ENCODE measurements at regions not wholly inside any gene's neighbourhood (a gene's known extent, or its start where the extent isn't known, plus 50 kb on each side); places are given as distances from the start of the nearest gene placed in this dataset.
"Not testable (repeated sequence)": the region's sequence is repeated elsewhere in the genome, so short reads cannot be mapped to it uniquely, and the experiment has no call there.

- Mint-ChIP-seq H3K4me3 (no peak overlapping the region), H3K27me3 (peaks cover 2% of the 10 kb centered on the region), H3K4me1 (ENCODE audit: low read depth) (no peaks in the 10 kb centered on the region), H3K27ac (no peak overlapping the region), H3K9me3 (ENCODE audit: low read depth) (peaks cover 5% of the 10 kb centered on the region), H3K36me3 (peaks cover 5% of the 10 kb centered on the region)
These were observed 454.1 kb upstream of the NOX3 start for GRCh38 chr6:155909710-155910109.

- H3K9me3 Mint-ChIP-seq (ENCODE audit: low read depth) = no peaks in the 10 kb centered on the region
- H3K36me3 Mint-ChIP-seq = no peaks in the 10 kb centered on the region
- H3K27me3 Mint-ChIP-seq = no peaks in the 10 kb centered on the region
- H3K4me3 Mint-ChIP-seq = no peak overlapping the region
- H3K4me1 Mint-ChIP-seq (ENCODE audit: low read depth) = no peaks in the 10 kb centered on the region
- H3K27ac Mint-ChIP-seq = no peak overlapping the region
These were observed 440.0 kb upstream of the NOX3 start for GRCh38 chr6:155895641-155896040.

DNA sequence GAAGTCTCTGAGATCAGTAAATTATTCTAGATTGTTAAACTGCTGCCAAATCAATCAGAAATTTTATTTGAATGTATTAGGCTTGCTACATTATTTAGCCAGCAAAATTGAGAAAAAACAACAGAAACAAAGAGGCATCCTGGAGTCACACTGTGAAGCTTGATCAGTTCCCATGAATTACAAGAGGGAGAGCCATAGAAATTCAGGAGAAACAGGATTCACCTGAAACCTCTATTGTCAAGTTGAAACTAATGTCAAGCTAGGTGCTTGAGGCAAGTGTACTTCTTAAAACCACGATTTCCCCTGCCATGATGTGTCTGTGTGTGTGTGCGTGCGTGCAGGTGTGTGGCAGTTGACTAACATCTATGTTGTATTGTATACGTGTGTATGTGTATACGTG, 439.1 kb upstream of the NOX3 start:
- H3K9me3 Mint-ChIP-seq (ENCODE audit: low read depth) = no peaks in the 10 kb centered on the region
- H3K36me3 Mint-ChIP-seq = no peaks in the 10 kb centered on the region
- H3K4me1 Mint-ChIP-seq (ENCODE audit: low read depth) = no peaks in the 10 kb centered on the region
- no peak overlapping the region for H3K4me3 Mint-ChIP-seq
- no peak overlapping the region for H3K27ac Mint-ChIP-seq
- no peaks in the 10 kb centered on the region for H3K27me3 Mint-ChIP-seq

- H3K9me3 Mint-ChIP-seq (ENCODE audit: low read depth) = no peaks in the 10 kb centered on the region
- H3K27ac Mint-ChIP-seq = no peak overlapping the region
- H3K36me3 Mint-ChIP-seq = no peaks in the 10 kb centered on the region
- no peak overlapping the region for H3K4me3 Mint-ChIP-seq
- H3K27me3 Mint-ChIP-seq = no peaks in the 10 kb centered on the region
- no peaks in the 10 kb centered on the region for H3K4me1 Mint-ChIP-seq (ENCODE audit: low read depth)
These were observed 438.6 kb upstream of the NOX3 start for GRCh38 chr6:155894262-155894661.

- Mint-ChIP-seq H3K36me3 (no peaks in the 10 kb centered on the region), H3K9me3 (ENCODE audit: low read depth) (no peaks in the 10 kb centered on the region), H3K27ac (no peak overlapping the region), H3K27me3 (peaks cover 2% of the 10 kb centered on the region), H3K4me1 (ENCODE audit: low read depth) (no peaks in the 10 kb centered on the region), H3K4me3 (no peak overlapping the region)
These were observed 434.8 kb upstream of the NOX3 start for GRCh38 chr6:155890409-155890808.

DNA sequence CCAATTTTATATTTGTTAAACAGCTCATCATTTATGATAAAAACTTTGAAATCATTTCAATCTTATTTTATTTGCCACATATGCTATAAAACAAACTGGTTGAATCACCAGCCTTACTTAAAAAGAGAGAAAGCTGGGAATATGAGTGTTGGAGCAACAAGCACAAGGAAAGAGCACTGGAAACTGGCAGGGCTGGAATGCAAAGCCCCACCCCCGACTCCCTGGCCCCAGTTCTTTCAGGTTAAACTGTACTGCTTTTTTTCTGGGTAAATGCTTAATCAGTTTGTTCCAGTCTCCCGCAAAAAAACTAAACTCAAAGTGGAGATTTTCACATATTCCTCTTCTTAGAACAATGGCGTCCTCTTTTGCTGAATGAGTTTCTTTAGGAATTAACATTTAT, 433.8 kb upstream of the NOX3 start:
- no peak overlapping the region for H3K27ac Mint-ChIP-seq
- no peaks in the 10 kb centered on the region for H3K36me3 Mint-ChIP-seq
- H3K4me3 Mint-ChIP-seq = no peak overlapping the region
- no peaks in the 10 kb centered on the region for H3K9me3 Mint-ChIP-seq (ENCODE audit: low read depth)
- H3K27me3 Mint-ChIP-seq = peaks cover 2% of the 10 kb centered on the region
- peaks cover 3% of the 10 kb centered on the region for H3K4me1 Mint-ChIP-seq (ENCODE audit: low read depth)

- peaks cover 18% of the 10 kb centered on the region for H3K4me1 Mint-ChIP-seq (ENCODE audit: low read depth)
- H3K9me3 Mint-ChIP-seq (ENCODE audit: low read depth) = no peaks in the 10 kb centered on the region
- H3K27ac Mint-ChIP-seq = no peak overlapping the region
- H3K36me3 Mint-ChIP-seq = no peaks in the 10 kb centered on the region
- peaks cover 2% of the 10 kb centered on the region for H3K27me3 Mint-ChIP-seq
- H3K4me3 Mint-ChIP-seq = no peak overlapping the region
These were observed 431.8 kb upstream of the NOX3 start for GRCh38 chr6:155887421-155887820.

- no peak overlapping the region for H3K4me3 Mint-ChIP-seq
- H3K9me3 Mint-ChIP-seq (ENCODE audit: low read depth) = no peaks in the 10 kb centered on the region
- H3K4me1 Mint-ChIP-seq (ENCODE audit: low read depth) = peaks cover 32% of the 10 kb centered on the region
- H3K36me3 Mint-ChIP-seq = no peaks in the 10 kb centered on the region
- H3K27ac Mint-ChIP-seq = no peak overlapping the region
- H3K27me3 Mint-ChIP-seq = peaks cover 2% of the 10 kb centered on the region
These were observed 428.1 kb upstream of the NOX3 start for GRCh38 chr6:155883741-155884140.

DNA sequence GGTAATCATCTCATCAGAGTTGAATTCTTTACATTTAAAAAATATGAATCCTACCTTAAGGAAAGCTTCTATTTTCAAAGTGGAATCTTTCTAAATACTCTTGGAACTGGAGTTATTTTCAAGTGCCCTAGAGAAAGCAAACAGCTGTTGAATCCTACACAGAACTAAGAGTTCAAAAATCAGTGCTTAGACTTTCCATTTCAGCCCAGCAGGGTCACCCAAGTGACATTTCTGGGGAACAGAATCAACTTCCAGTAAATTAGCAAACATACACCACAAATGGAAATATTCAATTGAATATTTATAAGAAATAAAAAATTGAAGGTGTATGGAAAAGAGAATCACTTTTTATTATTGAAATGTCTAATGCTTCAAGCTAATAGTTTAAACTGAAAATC, 427.7 kb upstream of the NOX3 start:
- H3K36me3 Mint-ChIP-seq = no peaks in the 10 kb centered on the region
- no peak overlapping the region for H3K27ac Mint-ChIP-seq
- H3K27me3 Mint-ChIP-seq = peaks cover 2% of the 10 kb centered on the region
- H3K4me1 Mint-ChIP-seq (ENCODE audit: low read depth) = peaks cover 32% of the 10 kb centered on the region
- H3K9me3 Mint-ChIP-seq (ENCODE audit: low read depth) = no peaks in the 10 kb centered on the region
- H3K4me3 Mint-ChIP-seq = no peak overlapping the region

DNA sequence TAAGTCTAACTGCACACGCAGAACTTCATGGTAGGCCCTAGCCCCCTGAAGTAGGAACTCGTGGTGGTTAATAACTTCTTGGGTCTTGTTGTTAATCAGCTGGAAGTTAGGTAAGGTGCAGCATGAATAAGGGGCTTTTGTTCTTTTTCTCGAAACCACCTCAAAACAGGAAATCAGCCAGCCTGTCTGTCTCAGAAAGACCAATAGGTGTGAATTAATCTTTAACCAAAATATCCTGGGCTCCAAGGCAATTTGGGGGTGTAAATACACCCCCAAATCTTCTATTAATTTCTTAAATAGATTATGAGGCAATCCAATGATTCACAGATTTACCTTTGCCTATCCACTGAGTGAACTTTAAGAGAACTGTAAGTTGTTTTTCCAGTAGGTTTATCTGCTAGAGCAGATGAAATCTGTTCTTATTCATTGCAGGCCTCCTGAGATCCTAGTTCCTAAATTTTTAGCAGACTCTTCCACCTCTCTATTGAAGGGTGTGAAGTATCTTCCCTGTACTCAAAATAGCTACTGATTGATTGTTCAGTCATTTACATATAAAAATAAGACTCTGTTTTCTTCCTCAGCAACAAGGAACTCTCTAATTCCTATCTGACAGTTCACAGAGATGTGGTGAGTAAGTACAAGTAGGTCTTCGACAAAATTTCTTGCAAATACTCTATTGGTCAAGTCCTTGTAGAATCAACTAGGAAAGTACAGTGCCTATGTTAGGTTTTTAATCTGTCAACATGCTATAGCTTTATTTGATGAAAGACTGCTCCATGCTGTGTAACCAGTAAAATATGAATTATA, 427.1 kb upstream of the NOX3 start:
- Mint-ChIP-seq H3K9me3 (ENCODE audit: low read depth) (no peaks in the 10 kb centered on the region), H3K36me3 (no peaks in the 10 kb centered on the region), H3K4me1 (ENCODE audit: low read depth) (peaks cover 32% of the 10 kb centered on the region), H3K4me3 (peak overlapping the region; percentile 27), H3K27me3 (no peaks in the 10 kb centered on the region), H3K27ac (peak overlapping the region; percentile 46)

- no peak overlapping the region for H3K27ac Mint-ChIP-seq
These were observed 426.3 kb upstream of the NOX3 start for GRCh38 chr6:155881826-155882526.

DNA sequence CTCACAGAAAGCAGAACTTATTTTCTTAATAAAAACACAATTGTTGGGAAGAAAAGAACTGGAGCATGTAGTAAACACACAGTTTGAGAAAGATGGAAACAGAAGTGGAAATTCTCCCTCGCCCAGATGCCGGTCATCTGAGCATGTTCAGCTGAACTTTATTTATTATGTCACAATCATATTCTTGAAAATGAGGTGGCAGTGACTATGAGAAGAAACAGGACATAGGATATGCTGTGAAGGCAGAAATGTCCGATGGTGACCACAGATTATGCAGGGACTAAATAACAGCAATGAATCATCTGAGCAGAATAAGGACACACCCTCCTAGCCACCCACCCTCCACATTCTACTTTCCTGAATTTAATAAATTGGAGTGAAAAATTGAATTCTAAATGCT, 425.3 kb upstream of the NOX3 start:
- no peaks in the 10 kb centered on the region for H3K9me3 Mint-ChIP-seq (ENCODE audit: low read depth)

More at GRCh38 chr6:155881826-155882526, 426.3 kb upstream of the NOX3 start:
- Mint-ChIP-seq H3K4me3 (no peak overlapping the region), H3K4me1 (ENCODE audit: low read depth) (peaks cover 32% of the 10 kb centered on the region), H3K27me3 (no peaks in the 10 kb centered on the region), H3K9me3 (ENCODE audit: low read depth) (no peaks in the 10 kb centered on the region), H3K36me3 (no peaks in the 10 kb centered on the region)

GRCh38 chr6:155872961-155873360, 417.3 kb upstream of the NOX3 start:
- Mint-ChIP-seq H3K4me3 (no peak overlapping the region), H3K27me3 (no peaks in the 10 kb centered on the region), H3K27ac (no peak overlapping the region), H3K4me1 (ENCODE audit: low read depth) (peaks cover 12% of the 10 kb centered on the region), H3K36me3 (no peaks in the 10 kb centered on the region), H3K9me3 (ENCODE audit: low read depth) (no peaks in the 10 kb centered on the region)

More for the DNA sequence above, 425.3 kb upstream of the NOX3 start:
- H3K4me3 Mint-ChIP-seq = no peak overlapping the region
- no peaks in the 10 kb centered on the region for H3K36me3 Mint-ChIP-seq
- no peaks in the 10 kb centered on the region for H3K27me3 Mint-ChIP-seq
- peaks cover 32% of the 10 kb centered on the region for H3K4me1 Mint-ChIP-seq (ENCODE audit: low read depth)
- H3K27ac Mint-ChIP-seq = no peak overlapping the region

- peaks cover 6% of the 10 kb centered on the region for H3K4me1 Mint-ChIP-seq (ENCODE audit: low read depth)
- no peak overlapping the region for H3K4me3 Mint-ChIP-seq
- H3K27ac Mint-ChIP-seq = no peak overlapping the region
- H3K27me3 Mint-ChIP-seq = peaks cover 2% of the 10 kb centered on the region
- H3K36me3 Mint-ChIP-seq = peaks cover 3% of the 10 kb centered on the region
- H3K9me3 Mint-ChIP-seq (ENCODE audit: low read depth) = no peaks in the 10 kb centered on the region
These were observed 412.0 kb upstream of the NOX3 start for GRCh38 chr6:155867682-155868081.

DNA sequence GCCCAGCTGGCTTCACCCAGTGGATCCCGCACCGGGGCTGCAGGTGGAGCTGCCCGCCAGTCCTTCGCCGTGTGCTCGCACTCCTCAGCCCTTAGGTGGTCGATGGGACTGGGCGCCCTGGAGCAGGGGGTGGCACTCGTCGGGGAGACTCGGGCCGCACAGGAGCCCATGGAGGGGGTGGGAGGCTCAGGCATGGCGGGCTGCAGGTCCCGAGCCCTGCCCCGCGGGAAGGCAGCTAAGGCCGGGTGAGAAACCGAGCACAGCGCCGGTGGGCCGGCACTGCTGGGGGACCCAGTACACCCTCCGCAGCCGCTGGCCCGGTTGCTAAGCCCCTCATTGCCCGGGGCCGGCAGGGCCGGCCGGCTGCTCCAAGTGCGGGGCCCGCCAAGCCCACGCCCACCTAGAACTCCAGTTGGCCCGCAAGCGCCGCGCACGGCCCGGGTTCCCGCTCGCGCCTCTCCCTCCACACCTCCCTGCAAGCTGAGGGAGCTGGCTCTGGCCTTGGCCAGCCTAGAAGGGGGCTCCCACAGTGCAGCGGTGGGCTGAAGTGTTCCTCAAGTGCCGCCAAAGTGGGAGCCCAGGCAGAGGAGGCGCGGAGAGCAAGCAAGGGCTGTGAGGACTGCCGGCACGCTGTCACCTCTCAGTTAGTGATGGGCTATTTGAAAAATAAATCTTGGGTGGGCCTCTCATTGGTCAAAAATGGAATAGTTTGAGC, 411.2 kb upstream of the NOX3 start:
- H3K36me3 Mint-ChIP-seq; H3K27me3 Mint-ChIP-seq; H3K9me3 Mint-ChIP-seq (ENCODE audit: low read depth); H3K4me3 Mint-ChIP-seq; H3K4me1 Mint-ChIP-seq (ENCODE audit: low read depth); H3K27ac Mint-ChIP-seq: not testable (repeated sequence)

Data from activated naive CD8-positive, alpha-beta T cell (primary cell).